ENCODE measurements at regions not wholly inside any gene's neighbourhood (a gene's known extent, or its start where the extent isn't known, plus 50 kb on each side); places are given as distances from the start of the nearest gene placed in this dataset.

- DNase-seq (ENCODE audit: low spot score): no peak
- TF ChIP-seq, protein P1, sequence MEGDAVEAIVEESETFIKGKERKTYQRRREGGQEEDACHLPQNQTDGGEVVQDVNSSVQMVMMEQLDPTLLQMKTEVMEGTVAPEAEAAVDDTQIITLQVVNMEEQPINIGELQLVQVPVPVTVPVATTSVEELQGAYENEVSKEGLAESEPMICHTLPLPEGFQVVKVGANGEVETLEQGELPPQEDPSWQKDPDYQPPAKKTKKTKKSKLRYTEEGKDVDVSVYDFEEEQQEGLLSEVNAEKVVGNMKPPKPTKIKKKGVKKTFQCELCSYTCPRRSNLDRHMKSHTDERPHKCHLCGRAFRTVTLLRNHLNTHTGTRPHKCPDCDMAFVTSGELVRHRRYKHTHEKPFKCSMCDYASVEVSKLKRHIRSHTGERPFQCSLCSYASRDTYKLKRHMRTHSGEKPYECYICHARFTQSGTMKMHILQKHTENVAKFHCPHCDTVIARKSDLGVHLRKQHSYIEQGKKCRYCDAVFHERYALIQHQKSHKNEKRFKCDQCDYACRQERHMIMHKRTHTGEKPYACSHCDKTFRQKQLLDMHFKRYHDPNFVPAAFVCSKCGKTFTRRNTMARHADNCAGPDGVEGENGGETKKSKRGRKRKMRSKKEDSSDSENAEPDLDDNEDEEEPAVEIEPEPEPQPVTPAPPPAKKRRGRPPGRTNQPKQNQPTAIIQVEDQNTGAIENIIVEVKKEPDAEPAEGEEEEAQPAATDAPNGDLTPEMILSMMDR (IDR thresholded peaks at IDR 0.05): no peak
- H3K27ac ChIP-seq: no peak overlapping the region
- no peak overlapping the region for H3K4me3 ChIP-seq
These were observed 615.5 kb upstream of the ADAMTS5 start for GRCh38 chr21:27582246-27582947.

GRCh38 chr21:27581168-27581567, 614.3 kb upstream of the ADAMTS5 start:
- no peak for DNase-seq (ENCODE audit: low spot score)
- Histone ChIP-seq H3K4me3 (no peak overlapping the region), H3K27ac (no peak overlapping the region)
- TF ChIP-seq, protein P1 (IDR thresholded peaks at IDR 0.05): no peak

GRCh38 chr21:27580276-27580675, 613.4 kb upstream of the ADAMTS5 start:
- Histone ChIP-seq H3K4me3 (no peak overlapping the region), H3K27ac (no peak overlapping the region)
- TF ChIP-seq, protein P1 (IDR thresholded peaks at IDR 0.05): no peak
- no peak for DNase-seq (ENCODE audit: low spot score)

DNA sequence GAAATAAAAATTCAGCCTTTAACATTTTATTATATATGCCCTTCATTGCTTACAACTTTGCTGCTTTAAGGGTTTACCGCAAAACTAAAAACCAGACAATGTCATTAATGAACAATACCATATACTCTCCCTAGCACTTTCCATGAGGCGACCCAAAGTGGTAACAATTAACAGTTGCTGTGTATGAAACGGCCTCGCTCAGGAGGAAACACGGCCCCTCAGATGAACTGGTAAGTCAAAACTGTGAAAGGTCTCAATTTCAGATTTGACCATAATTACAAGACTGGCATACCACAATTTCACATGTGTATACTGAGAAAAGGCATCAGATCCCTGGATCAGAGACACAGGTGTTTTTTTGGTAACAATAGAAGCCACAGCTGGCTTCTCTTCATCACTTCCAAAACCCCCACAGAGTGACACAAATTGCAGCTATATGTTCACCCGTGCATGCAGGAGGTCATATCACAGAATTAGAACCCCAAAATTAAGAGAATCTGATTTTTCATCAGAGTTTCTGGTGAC, 611.9 kb upstream of the ADAMTS5 start:
- H3K27ac ChIP-seq: no peak overlapping the region
- TF ChIP-seq, protein P1 (IDR thresholded peaks at IDR 0.05): no peak
- H3K4me3 ChIP-seq: no peak overlapping the region
- DNase-seq (ENCODE audit: low spot score): no peak

GRCh38 chr21:27572696-27573095, 605.8 kb upstream of the ADAMTS5 start:
- Histone ChIP-seq H3K4me3 (no peak overlapping the region), H3K27ac (no peak overlapping the region)
- TF ChIP-seq, protein P1 (IDR thresholded peaks at IDR 0.05): no peak
- no peak for DNase-seq (ENCODE audit: low spot score)

DNA sequence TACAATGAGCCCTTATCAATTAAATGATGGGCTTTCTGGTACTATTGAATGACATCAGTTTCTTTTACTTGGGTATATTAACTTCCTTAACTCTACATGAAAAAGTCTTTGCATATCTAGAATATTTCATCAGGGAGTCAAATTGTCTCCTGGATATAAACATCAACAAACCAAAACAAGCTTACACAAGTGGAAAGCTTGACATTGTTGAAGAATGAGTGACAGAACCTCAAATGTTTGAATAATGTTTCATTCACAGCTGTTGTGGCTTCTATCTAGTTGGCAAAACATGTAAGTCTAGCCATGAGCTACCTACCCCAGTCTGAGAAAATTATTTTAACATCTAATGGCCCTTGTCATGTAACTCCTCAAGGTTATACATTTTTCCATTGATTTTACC, 604.8 kb upstream of the ADAMTS5 start:
- Histone ChIP-seq H3K27ac (no peak overlapping the region), H3K4me3 (no peak overlapping the region)
- no peak for DNase-seq (ENCODE audit: low spot score)
- TF ChIP-seq, protein P1 (IDR thresholded peaks at IDR 0.05): no peak

DNA sequence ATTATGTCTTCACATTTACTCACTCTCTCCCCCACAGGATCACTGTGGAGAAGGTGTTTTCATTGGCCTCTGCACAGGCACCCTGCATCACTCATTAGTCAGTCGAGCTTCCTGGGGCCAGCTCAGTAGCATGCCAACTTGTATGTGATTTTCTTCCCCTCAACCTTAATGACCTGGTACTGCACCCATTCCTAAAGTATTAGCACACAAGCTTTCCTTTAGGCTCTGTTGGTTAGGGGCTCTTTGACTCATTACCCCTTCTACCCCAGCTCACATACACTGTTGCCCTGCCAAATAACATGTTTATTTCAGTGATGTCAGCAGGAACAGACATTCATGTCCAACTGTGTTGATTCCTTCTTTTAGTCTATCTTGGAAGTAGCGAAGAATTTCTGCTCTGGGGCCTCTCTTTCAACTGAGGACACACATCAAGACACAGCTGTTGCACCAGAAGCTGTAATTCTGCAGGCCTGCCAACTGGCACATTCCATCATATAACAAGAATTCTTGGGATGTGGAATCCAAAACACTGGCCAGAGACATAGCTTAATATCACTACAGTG, 603.5 kb upstream of the ADAMTS5 start:
- peak; percentile 76 for DNase-seq (ENCODE audit: low spot score)
- TF ChIP-seq, protein P1 (IDR thresholded peaks at IDR 0.05): no peak
- peak overlapping the region; percentile 38 to 83 for H3K27ac ChIP-seq

More for the DNA sequence above, 603.5 kb upstream of the ADAMTS5 start:
- H3K4me3 ChIP-seq: peak overlapping the region; percentile 0

Measured in coronary artery (tissue), 2 donors.